HCEC 1CT (cell line): ENCODE measurements at regions not wholly inside any gene's neighbourhood (a gene's known extent, or its start where the extent isn't known, plus 50 kb on each side); places are given as distances from the start of the nearest gene placed in this dataset.
"Not testable (repeated sequence)": the region's sequence is repeated elsewhere in the genome, so short reads cannot be mapped to it uniquely, and the experiment has no call there.

ENCODE experiments used
- DNase-seq: peaks from one replicate; pipeline ENCODE4 v3.0.0-alpha.2; 2017

DNA sequence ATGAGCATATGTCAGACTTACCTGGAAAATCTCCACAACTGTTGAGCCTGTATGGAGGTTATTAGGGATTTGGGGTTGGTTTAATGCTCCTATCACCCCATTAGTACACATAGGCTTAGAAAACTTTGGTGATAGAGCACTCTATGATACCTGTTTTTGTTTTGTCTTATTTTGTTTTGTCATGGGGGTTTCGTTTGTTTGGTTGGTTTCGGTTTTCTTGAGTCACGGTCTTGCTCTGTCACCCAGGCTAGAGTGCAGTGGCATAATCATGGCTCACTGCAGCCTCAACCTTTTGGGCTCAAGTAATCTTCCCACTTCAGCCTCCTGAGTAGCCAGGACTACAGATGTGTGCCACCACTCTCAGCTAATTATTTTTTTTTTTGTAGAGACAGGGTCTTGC lies 70.0 kb downstream of the MZT1 start:
- DNase-seq, result no peak

DNA sequence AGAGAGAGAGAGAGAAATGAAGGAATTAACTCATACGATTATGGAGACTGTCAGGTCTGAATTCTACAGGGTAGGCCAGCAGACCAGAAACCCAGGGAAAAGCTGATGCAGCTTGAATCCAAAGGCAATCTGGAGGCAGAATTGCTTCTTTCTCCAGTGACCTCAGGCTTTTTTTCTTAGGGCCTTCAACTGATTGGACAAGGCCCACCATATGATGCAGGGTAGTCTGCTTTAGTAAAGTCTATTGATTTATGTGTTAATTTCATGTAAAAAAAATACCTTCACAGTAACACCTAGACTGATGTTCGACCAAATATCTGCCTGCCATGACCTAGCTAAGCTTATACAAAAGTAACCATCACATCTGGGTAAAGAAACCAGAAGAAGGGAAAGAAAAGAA lies 71.1 kb downstream of the MZT1 start:
- no peak for DNase-seq

DNA sequence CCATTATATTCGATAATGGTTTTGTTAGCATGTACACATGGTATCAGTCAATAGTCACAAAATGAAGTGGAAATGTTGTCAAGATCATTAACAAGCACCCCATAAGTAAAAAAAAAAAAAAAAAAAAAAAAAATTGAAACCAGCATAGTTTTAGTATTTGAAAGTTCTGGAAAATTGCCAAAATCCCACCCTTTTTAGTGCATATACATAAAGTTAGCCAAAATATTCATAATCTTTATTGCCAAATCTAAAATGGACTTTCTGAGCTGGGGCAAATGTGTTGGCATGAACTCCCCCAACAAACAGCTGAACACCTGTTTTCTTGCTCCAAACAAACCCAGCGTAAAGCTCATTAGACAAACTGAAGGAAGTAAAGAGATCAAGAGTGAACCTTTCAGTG lies 73.9 kb downstream of the MZT1 start:
- DNase-seq, result no peak

DNA sequence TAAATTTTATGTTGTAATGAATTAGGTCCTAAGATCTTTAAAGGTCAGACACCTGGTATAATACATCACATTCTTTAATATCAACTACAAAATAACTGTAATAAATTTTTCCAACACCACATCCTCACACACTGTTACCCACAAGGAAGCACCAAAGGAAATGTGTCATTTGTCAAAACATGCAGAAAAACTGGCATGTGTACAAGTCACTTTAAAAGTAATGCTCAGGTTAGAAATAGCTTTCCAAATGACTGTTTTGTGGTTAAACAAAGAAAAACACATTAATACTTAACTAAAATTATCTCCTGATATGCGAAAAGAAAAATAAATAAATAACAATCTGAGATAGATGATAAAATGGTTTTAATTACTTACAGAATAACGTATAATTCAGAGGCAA lies 74.7 kb downstream of the MZT1 start:
- no peak for DNase-seq

DNA sequence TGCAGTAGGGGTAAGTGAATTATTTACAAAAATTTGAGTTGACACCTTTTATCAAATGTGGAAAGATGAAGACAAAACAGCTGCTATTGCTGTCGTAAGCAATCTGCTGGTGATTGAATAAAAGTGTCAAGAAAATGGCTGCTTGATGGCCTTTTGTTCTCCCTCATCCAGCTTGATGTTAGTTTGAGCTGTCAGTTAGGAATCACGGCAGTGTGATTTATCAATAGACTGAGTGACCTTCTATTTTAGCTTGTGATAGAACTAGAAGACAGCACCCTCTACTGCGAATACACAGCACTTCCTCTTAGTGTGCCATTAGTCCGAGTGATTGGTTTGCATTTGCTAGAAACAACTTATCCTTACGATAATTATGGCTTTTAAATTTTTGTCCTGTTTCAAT lies 76.3 kb downstream of the MZT1 start:
- no peak for DNase-seq

DNA sequence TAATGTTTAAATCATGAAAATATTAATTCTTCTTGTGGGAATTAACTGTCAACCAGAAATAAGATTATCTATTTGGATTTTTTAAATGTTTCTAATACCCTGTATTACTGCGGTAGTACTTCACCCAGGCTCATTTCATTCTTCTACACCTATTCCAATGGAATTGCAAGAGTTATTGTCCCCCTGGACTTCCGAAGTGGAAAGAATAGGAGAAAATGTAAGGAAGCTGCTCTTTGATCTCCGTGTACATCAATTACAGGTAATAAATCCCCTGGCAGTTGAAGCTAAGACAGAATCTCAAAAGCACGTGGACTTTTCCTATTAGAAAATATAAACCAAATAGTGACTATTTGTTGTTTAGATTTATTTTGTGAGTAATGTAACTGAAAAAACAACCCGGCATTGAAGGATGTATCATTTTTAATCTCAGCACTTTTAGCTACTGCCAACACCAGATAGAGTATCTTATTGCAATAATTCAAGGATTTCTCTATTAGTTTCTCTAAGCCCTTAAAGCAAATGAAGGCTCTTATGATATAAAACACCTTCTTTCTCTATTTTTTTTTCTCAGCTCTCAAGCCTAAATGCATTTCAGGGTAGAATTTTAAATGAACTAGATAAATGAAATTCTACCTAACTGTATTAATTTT lies 77.3 kb downstream of the MZT1 start:
- DNase-seq, result no peak

DNA sequence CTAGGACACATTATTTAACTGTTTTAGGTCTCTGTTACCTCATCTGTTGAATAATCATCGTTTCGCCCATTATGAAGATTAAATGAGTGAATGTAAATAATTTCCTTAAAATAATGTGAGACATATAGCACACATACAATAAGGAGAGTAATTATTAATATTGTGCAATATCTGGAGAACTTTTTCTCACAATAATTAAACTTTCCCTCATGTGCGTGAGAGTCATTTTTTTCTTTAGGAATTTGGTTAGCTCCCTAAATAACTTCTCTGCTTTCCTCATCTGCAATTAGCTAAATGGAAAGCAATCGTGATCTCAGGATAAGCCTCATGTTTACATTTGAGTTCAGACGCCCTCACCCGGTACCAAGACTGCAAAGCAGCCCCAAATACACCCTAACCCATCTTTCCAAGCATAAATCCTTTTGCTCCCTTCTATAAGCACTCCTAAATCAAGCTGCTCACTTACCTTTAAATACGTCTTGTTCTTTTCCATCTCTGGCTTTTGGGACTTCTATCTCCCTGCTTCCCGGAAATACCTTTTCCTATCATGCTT lies 78.8 kb downstream of the MZT1 start:
- peak; percentile 3 for DNase-seq

DNA sequence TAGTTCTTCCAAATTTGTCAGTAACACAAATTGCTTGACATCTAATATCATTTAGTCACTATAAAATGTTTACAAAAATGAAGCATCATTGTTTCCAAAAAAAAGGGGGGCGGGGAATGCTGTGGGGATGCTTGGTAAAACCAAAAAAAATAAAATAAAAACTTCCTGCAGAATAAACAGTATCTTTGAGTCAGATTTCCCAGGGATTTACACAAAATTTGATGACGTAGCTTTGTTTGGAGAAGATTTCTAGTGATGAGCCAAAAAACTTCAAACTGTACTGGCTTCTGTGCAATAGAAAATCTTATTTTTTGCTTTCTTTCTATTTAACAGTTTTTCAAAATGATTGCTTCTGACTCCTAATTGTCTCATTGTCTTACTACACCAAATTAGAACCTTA lies 80.0 kb downstream of the MZT1 start:
- no peak for DNase-seq

DNA sequence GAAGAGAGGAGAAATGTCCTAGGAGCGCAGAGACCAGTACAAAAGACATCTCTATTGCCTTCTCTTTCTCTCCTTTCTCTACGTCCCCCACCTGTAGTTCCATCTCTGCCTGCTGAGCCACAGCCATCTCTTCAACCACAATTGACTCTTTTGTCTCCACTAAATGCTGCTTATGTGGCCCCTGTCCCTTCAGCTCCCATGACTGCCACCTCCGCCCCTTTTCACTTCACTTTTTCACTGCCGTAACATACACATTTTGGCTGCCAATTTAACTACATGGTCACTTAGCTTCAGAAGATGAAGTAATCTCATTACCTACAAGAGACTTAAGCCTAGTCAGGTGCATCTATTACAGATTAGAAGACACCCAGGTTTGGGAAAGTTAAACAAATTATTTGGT lies 81.9 kb downstream of the MZT1 start:
- no peak for DNase-seq

DNA sequence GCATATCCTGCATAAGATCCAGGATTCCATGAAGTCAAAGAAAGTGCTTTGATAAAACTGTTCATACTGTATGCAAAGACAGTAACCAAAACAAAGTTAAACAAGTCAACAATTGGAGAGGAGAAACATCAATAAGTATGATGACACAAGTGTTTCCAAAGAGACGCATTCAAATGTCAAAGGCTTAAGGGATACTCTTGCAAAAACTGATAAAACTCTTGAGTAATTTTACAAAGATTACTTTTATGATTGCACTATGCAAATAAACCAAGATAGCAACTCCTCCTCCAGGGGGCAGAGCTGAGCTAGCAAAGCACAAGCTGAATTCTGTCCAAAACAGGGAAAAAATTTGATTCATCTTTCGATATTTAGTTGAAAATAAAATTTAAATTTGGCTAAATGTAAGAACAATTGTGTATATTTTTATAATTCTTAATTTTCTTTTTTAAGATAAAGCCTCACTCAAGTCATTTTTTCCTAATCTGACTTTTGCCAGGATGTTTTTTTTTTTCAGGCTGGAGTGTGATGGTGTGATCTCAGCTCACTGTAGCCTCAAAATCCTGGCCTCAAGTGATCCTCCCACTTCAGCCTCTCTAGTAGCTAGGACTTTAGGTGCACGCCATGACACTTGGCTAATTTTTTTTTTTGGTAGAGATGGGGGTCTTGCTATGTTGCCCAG lies 84.0 kb downstream of the MZT1 start:
- DNase-seq, result no peak

DNA sequence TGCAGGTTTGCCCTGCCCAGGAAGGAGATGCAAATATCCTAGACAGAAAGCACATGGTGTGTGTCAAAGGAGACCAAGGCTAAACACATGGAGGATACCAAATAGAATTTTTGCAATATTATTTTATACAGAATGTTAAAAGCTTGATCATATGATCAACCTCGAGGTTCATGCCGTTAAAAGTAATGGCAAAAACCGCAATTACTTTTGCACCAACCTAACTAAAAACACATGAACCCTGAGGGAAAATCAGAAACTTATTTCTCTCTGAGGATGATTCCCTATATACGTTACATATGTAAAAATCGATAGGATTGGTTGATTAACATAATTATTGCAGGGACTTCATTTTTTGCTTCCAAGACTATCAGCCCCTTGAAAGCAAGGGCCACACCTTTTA lies 88.1 kb downstream of the MZT1 start:
- DNase-seq, result no peak

DNA sequence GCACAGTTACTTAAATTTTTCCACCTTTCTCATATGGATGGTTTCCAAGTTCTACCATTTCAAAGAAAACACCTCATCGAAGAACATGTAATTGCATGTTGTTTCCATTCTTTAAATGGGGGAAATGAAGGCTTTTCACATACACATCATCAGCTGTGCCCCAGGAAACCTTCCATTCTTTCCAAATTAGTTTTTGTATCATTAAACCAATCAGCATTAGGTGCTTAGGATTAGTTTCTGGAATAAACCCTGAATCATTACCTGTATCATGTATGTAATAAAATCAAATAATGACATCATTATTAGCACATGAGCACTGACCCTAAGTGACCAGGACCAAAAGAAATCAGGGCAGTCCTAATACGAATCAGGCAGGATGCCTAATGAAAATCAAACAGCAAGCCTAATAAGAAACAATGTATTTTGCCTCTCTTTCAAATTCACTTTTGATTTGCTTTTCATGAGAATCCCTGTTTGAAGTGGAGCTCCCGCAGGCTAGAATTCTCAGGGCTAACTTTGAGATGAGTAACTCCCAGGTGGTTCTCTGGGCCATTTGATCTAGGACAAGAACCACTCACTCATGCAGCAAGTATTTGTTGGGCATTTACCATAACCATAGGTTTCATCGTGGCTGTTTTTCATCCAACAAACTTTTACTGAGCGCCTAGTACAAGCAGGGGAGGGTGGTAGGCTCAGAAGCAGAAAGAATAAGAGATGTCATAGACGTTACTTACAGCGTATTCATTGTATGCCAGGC lies 89.2 kb downstream of the MZT1 start:
- no peak for DNase-seq

DNA sequence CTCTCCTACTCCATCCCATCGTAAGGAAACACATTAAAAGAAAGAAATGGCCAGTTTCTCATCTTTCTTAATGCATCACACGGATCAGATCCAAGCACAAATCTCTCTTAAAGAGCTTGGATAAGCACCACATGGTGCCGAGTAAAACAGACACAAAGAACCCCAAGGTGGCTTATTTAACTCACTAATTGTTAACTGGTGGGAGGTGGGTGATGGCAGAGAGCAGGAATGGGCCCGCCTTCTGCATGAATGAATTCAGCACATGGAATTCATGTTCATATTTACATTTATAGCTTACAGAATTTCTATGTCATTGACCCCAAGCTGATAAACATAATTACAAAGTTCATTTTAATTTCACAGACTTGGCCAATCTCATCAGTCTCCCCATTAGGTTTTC lies 89.9 kb downstream of the MZT1 start:
- no peak for DNase-seq

DNA sequence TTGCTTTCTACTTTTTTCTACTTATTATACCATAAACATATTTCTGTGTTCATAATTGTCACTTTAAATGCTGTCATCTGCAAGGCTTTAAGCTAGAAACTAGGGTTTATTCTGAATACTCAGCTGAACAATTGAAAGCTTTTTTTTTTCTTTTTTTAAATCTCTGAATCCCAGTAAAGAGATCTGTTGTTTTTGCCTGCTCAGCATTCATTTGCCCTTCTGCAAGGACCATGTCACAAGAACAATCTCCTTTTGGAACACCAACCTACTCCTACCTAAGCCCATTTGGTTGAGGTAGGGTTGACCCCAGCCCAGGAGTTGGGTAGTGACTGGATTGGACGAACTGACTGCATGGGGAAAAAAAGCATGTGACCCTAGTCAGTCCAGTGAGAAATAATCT lies 92.6 kb downstream of the MZT1 start:
- no peak for DNase-seq

DNA sequence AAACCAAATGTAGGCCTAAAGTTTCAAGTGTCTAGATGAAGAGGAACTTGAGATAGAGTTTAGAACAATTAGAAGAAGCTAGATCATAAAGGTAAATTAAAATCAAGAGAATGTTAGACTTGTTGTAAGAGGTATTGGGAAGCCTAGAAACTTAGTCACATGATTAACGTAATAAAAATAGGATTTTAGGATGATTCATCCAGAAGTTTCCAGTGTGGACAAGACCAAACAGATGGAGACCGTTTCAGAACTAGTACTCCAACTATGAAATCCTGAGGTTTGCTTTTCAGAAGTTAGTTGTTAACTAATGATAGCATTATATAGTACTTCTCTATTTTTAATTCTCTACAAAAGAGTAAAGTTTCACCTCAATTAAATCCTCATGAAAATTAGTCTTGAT lies 104.9 kb downstream of the MZT1 start:
- DNase-seq, result no peak

DNA sequence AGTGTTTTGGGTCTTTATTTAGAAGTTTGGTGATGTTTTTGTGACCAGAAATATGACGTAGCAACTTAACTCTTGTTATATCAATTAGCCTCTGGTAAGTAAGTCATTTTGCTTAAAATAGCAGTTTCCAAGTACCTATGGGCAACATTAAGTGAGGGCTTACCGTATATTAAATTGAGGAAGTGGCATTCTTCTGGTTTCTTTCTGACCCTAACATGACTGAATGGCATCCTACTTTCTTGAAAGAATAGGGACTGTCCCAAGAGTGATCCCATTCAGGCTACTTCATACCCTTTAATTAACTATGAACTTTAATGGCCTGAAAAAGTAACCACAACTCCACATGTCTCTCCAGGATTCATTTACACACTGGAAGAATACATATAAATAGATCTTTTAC lies 106.6 kb downstream of the MZT1 start:
- DNase-seq, result no peak

DNA sequence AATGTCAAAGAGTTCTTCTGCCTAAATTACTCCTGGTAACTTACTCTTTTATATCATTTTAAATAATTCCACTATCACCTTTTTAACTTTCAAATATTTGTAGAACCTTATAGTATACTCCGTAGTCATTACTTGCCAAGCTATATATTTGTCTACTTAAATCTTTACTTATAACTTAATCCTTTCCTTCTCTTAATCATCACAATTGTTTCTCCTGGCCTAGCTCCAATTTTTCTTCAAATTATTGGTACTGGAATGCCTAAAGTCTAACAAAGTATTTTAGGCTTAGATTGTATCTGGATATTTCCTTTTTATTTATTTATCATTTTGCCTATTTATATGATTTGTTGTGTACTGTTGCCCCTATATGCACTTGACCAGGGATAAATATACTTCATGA lies 109.5 kb downstream of the MZT1 start:
- no peak for DNase-seq

DNA sequence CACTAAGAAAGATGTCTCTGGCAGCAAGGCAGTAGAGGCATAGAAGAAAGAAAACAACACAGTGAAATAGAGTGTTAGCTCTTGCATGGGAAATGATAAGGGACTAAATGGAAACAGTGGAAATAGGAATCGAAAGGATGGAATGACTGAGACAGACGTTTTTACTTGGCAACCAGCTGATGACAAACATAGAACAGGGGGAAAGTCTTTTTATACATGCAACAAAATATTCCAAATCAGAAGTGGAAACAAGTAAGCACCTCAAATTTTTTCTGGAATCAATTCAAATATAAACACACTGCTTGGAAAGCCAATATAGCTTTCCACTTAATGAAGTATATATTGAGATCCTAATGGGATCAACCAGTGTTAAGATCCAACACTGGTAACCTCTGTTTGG lies 110.2 kb downstream of the MZT1 start:
- DNase-seq, result no peak

DNA sequence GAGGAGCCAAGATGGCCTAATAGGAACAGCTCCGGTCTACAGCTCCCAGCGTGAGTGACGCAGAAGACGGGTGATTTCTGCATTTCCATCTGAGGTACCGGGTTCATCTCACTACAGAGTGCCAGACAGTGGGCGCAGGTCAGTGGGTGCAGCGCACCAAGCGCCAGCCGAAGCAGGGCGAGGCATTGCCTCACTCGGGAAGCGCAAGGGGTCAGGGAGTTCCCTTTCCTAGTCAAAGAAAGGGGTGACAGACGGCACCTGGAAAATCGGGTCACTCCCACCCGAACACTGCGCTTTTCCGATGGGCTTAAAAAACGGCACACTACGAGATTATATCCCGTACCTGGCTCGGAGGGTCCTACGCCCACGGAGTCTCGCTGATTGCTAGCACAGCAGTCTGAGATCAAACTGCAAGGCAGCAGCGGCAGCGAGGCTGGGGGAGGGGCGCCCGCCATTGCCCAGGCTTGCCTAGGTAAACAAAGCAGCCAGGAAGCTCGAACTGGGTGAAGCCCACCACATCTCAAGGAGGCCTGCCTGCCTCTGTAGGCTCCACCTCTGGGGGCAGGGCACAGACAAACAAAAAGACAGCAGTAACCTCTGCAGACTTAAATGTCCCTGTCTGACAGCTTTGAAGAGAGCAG lies 117.1 kb downstream of the MZT1 start:
- DNase-seq, result not testable (repeated sequence)

DNA sequence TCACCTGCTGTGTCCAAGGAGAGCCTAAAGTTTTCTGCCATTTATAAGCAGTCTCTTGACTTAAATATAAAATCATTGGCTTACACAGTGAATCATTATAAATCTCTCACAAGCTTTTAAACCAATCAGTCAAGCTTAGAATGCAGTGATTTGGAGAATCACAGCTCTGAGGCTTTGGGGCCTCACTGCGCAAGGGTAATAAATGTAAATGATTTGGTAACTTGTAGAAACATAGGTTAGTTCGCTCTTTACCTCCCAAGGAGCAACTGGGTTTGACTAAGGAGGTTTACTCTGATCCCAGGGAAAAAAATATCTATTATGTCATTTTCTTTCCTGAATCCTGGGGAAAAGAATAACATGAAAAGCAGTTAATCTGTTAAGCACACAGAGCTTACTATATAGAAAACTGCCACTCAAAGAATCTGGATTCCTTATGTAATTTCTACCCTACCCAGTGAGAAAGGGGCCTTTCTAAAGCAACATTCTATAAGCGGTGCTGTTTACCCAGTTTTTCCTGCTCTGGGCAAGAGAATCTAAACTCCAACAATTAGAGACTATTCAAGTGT lies 128.2 kb downstream of the MZT1 start:
- DNase-seq, result no peak

DNA sequence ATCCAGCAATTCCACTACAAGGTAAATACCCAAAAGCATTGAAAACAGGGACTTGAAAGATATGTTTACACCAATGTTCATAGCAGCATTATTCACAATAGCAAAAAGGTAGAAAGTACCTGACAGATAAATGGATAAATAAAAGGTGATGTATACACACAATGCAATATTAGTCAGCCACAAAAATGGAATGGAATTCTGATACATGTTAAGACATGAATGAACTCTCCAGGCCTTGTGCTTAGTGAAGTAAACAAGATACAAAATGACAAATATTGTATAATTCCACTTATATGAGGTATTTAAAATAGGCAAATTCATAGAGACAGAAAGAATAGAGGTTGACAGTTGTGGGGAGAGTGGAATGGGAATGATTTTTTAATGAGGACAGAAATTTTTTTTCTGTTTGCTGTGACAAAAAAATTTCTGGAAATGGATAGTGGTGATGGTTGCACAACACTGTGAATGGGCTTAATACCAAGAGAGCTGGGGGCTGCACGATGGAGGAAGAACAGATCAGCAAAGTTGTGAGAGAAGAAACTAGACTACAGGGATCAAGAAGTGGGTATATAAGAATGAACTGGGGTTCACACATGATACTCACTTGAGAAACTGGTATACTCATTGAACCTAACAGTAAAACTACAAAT lies 137.2 kb downstream of the MZT1 start:
- DNase-seq, result no peak

DNA sequence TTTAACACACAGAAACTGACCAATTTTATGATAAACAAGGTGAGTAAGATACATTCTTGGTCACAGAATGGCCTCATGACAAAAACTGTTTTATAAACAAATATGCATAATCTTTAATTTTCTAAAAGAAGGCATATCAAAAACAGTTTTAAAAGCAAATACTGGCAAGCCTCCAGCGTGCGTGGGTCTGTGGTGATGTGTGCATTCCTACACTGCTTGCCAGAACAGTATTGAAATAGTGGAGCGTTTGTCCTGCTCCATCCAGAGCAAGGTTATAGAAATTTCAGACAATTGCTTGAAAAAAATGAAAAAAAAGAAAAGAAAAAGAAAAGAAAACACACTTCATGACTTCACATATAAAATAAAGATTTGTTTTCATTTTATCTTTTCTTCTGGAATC lies 140.9 kb downstream of the MZT1 start:
- DNase-seq, result no peak

DNA sequence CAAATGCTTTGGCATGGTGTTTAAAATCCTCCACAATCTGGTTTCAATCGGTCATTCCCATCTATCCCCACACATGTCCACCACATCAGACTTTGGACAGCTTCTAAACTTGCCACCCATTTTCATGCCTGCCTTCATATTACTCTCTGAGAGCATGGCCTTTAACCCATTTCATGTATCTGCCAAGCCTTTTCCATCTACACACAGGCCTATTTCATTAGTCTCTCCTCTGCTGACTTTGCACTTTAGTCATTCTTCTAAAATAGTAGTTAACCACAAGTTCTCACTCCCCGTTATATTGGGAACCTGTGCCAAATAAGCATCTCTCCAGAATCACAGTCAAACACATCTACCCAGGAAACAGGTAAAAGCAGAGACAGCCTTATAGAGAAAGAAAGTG lies 142.2 kb downstream of the MZT1 start:
- DNase-seq, result no peak
